Testis (tissue), 2 donors: ENCODE measurements at regions not wholly inside any gene's neighbourhood (a gene's known extent, or its start where the extent isn't known, plus 50 kb on each side); places are given as distances from the start of the nearest gene placed in this dataset.

Source experiments
- DNase-seq: peaks from one replicate; pipeline ENCODE4 v3.0.0-alpha.2; 2019
- H3K27ac ChIP-seq, 2 donors: fragments of 200-600 bp; sonication (generic); one replicate each; pipeline ENCODE4 v1.5.1; 2019
- H3K27me3 ChIP-seq: fragments of 200-600 bp; sonication (generic); one replicate; pipeline ENCODE4 v1.5.1; 2019
- H3K36me3 ChIP-seq: fragments of 200-600 bp; sonication (generic); one replicate; pipeline ENCODE4 v1.5.1; 2017; ENCODE audit warnings: low read depth; ENCODE audit errors: missing control alignments
- H3K4me1 ChIP-seq: fragments of 200-600 bp; sonication (generic); one replicate; pipeline ENCODE4 v1.5.1; 2019
- H3K4me3 ChIP-seq, 2 donors: fragments of 200-600 bp; sonication (generic); one replicate each; pipeline ENCODE4 v1.5.1; 2017 to 2019
- H3K9me3 ChIP-seq: fragments of 200-600 bp; sonication (generic); one replicate; pipeline ENCODE4 v1.5.1; 2017
- POLR2A ChIP-seq: fragments of 450-650 bp; IDR thresholded peaks from one replicate; pipeline ENCODE4 v1.6.1; 2017; ENCODE audit warnings: antibody characterized with exemption, mild to moderate bottlenecking, moderate library complexity
- WGBS, 2 donors: methylation state at CpG; one replicate each; pipeline ENCODE4 v1.1.5; 2018; 5-methylcytosine and 5-hydroxymethylcytosine counted together
- intact Hi-C: fragments of 100-400 bp; cut with DNase I; formaldehyde crosslinking; loops from one replicate; pipeline ENCODE4 v1.15.1; 2023; ENCODE audit warnings: low total_unique reads
- TF ChIP-seq, protein P1 (sequence below), 3 experiments: fragments of 450-650 bp in 2 of 3; fragments of 200-600 bp in 1 of 3; sonication (generic) in 1 of 3; IDR thresholded peaks; one replicate each; pipeline ENCODE4 v1.5.1; 2016 to 2019; ENCODE audit warnings: antibody characterized with exemption in 3 of 3, mild to moderate bottlenecking in 2 of 3, moderate library complexity in 1 of 3

DNA sequence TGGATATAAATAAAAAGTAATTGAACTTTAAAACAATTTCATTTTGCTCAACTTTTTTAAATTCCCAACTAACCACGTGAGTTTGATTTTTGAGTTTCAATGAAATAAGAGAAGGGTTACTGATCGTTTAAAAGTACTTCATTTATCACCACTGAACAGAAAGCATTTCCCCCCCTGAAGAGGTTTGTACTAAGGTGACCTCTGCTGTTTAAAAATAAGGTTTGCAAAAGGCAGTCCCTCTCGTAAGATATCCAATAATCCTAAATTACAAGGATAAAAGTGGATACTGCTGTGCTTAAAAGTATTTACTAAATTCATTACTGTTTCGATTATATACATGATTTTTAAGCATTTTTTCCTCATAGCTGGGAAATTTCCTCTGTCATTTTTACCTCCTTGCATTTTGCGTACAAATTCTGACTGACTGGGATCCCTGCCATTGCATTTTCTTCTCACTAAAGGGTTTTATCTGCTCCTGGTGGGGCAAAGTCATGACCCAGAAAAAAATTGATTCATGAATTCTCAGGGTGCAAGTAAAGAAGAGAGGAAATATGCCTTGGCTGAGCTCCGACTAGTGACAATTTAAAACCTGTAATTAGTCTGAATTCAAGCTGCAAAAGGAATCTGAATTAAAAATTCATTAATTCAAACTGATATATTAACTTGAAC, 463.8 kb downstream of the PRKD1 start:
- Histone ChIP-seq H3K27me3 (no peaks in the 10 kb centered on the region), H3K9me3 (no peaks in the 10 kb centered on the region), H3K4me3 (no peak overlapping the region), H3K4me1 (no peaks in the 10 kb centered on the region), H3K36me3 (no peaks in the 10 kb centered on the region), H3K27ac (no peak overlapping the region)
- WGBS, 2 donors, result 46 to 53% methylated on average over 6 of the region's 6 CpGs
- DNase-seq, result no peak
- TF ChIP-seq POLR2A, result no peak
- TF ChIP-seq, protein P1, sequence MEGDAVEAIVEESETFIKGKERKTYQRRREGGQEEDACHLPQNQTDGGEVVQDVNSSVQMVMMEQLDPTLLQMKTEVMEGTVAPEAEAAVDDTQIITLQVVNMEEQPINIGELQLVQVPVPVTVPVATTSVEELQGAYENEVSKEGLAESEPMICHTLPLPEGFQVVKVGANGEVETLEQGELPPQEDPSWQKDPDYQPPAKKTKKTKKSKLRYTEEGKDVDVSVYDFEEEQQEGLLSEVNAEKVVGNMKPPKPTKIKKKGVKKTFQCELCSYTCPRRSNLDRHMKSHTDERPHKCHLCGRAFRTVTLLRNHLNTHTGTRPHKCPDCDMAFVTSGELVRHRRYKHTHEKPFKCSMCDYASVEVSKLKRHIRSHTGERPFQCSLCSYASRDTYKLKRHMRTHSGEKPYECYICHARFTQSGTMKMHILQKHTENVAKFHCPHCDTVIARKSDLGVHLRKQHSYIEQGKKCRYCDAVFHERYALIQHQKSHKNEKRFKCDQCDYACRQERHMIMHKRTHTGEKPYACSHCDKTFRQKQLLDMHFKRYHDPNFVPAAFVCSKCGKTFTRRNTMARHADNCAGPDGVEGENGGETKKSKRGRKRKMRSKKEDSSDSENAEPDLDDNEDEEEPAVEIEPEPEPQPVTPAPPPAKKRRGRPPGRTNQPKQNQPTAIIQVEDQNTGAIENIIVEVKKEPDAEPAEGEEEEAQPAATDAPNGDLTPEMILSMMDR (IDR thresholded peaks at IDR 0.05), result no peak
- intact Hi-C loops, result no loop called here

DNA sequence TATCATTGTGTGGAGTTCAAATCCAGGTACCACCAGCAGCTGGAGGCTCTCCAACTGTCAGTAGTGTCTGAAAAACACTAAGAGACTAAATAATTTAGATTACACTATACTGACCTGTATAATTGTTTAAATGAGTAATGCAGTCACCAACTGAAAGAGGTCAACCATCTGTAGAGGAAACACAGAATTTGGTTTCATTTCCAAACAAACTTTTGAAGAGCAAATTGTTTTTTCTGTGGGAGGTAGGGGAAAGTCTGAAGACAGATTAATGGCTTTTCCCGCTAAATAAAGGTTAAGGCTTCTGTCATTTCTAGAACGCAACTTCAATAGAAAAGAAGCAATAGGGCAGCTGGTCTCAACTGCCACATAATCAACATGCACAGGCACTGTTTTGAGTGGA, 462.6 kb downstream of the PRKD1 start:
- 59 to 63% methylated on average over 2 of the region's 2 CpGs for WGBS, 2 donors
- TF ChIP-seq POLR2A, result no peak
- TF ChIP-seq, protein P1 (IDR thresholded peaks at IDR 0.05), result no peak
- Histone ChIP-seq H3K4me3 (no peak overlapping the region), H3K36me3 (no peaks in the 10 kb centered on the region), H3K27me3 (no peaks in the 10 kb centered on the region), H3K9me3 (no peaks in the 10 kb centered on the region), H3K27ac (no peak overlapping the region), H3K4me1 (no peaks in the 10 kb centered on the region)
- intact Hi-C loops, result no loop called here
- no peak for DNase-seq

DNA sequence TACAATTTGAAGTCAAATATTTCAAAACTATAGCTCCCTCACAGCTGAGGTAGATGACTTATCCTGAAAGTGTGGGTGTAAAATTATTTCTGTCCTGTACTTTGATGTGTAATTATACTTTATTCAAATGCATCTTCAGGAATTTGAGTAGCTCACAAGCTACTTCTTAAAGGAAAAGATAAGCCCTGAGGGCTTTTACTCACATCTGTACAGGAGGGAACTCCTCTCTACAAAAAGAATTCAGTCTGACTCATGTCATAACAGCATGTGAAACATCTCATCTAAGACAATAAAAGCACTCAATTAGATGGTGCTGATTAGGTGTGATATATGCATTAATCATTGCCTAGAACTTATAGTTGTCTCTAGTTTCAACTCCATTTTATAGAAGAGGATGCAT, 452.0 kb downstream of the PRKD1 start:
- DNase-seq, result no peak
- Histone ChIP-seq H3K4me3 (no peak overlapping the region), H3K4me1 (no peaks in the 10 kb centered on the region), H3K27me3 (no peaks in the 10 kb centered on the region), H3K27ac (no peak overlapping the region), H3K9me3 (no peaks in the 10 kb centered on the region), H3K36me3 (no peaks in the 10 kb centered on the region)
- intact Hi-C loops, result no loop called here
- TF ChIP-seq, protein P1 (IDR thresholded peaks at IDR 0.05), result no peak
- TF ChIP-seq POLR2A, result no peak

DNA sequence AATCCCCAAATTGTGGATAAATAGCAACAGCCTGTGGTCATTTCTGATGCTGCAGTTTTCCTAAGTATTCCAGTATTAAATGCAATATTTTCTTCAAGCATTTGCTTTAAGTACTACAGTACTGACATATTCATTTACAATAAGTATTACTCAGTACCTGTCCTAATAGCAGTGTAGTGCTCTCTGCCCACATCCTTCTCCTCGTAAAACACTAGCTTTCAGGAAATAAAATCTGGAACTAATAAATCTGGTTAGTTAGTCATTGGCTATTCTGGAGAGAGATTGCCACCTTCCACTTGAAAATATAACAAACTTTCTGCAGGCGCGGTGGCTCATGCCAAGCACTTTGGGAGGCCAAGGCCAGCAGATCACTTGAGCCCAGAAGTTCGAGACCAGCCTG, 441.5 kb downstream of the PRKD1 start:
- Histone ChIP-seq H3K9me3 (no peaks in the 10 kb centered on the region), H3K4me1 (no peaks in the 10 kb centered on the region), H3K4me3 (no peak overlapping the region), H3K27me3 (no peaks in the 10 kb centered on the region), H3K36me3 (no peaks in the 10 kb centered on the region), H3K27ac (no peak overlapping the region)
- 74 to 94% methylated on average over 4 of the region's 4 CpGs for WGBS, 2 donors
- TF ChIP-seq POLR2A, result no peak
- TF ChIP-seq, protein P1 (IDR thresholded peaks at IDR 0.05), result no peak
- intact Hi-C loops, result no loop called here
- DNase-seq, result no peak

DNA sequence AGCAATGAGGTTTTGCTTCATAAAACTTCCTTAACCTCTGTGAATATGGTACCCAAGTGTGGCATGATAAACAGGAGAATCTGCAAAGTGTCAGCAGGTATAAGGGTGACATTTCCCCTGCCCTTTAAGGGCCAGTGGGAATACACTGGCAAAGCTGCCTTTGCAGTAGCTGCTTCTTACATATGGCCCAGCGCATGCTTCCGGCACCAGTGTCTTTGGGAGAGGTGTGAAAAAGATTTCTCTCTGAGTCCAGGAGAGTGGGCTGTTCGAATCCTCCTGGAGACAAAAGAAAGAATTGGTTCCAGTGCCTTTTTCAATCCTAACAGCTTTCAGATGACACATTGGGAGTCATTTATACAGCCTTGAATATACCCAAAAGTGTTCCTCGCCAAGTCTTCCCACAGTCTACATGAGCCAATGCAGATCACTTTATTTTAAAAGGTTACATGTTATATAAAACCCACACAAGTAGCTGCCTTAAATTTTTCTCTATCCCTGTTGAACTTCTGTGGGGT, 437.7 kb downstream of the PRKD1 start:
- 84 to 93% methylated on average over 4 of the region's 4 CpGs for WGBS, 2 donors

More for the DNA sequence above, 437.7 kb downstream of the PRKD1 start:
- no peak for TF ChIP-seq POLR2A
- TF ChIP-seq, protein P1 (IDR thresholded peaks at IDR 0.05), result no peak
- H3K27me3 ChIP-seq, result no peaks in the 10 kb centered on the region
- H3K27ac ChIP-seq, result no peak overlapping the region
- no peaks in the 10 kb centered on the region for H3K9me3 ChIP-seq
- no peaks in the 10 kb centered on the region for H3K36me3 ChIP-seq
- no peak overlapping the region for H3K4me3 ChIP-seq
- no peak for DNase-seq
- intact Hi-C loops, result no loop called here
- H3K4me1 ChIP-seq, result no peaks in the 10 kb centered on the region
